ENCODE measurements at regions not wholly inside any gene's neighbourhood (a gene's known extent, or its start where the extent isn't known, plus 50 kb on each side); places are given as distances from the start of the nearest gene placed in this dataset.

- WGBS = 85% methylated on average over 15 of the region's 15 CpGs
- intact Hi-C loops (cut with DNase I) = no loop called here
These were observed 196.3 kb downstream of the IRF8 start for GRCh38 chr16:86095131-86095752.

GRCh38 chr16:86095906-86096485 lies 197.0 kb downstream of the IRF8 start:
- WGBS = 86% methylated on average over 6 of the region's 6 CpGs
- intact Hi-C loops (cut with DNase I) = no loop called here
- no peak for ATAC-seq

More at GRCh38 chr16:86095131-86095752, 196.3 kb downstream of the IRF8 start:
- H3K27ac ChIP-seq (ENCODE audit: low read length) = no peak overlapping the region
- H3K9me3 ChIP-seq (ENCODE audit: control insufficient read depth, low read length) = no peaks in the 10 kb centered on the region
- ATAC-seq = no peak
- no peak for DNase-seq
- H3K27me3 ChIP-seq (ENCODE audit: control insufficient read depth, insufficient read depth) = no peaks in the 10 kb centered on the region
- H3K4me1 ChIP-seq (ENCODE audit: control insufficient read depth, insufficient read depth, low read length) = no peaks in the 10 kb centered on the region
- H3K4me3 ChIP-seq (ENCODE audit: low read length) = no peak overlapping the region

GRCh38 chr16:86096850-86097249 lies 197.9 kb downstream of the IRF8 start:
- 86% methylated on average over 7 of the region's 7 CpGs for WGBS
- Histone ChIP-seq H3K4me3 (ENCODE audit: low read length) (no peak overlapping the region), H3K9me3 (ENCODE audit: control insufficient read depth, low read length) (no peaks in the 10 kb centered on the region), H3K4me1 (ENCODE audit: control insufficient read depth, insufficient read depth, low read length) (no peaks in the 10 kb centered on the region), H3K27me3 (ENCODE audit: control insufficient read depth, insufficient read depth) (no peaks in the 10 kb centered on the region), H3K27ac (ENCODE audit: low read length) (no peak overlapping the region)
- no peak for ATAC-seq
- intact Hi-C loops (cut with DNase I) = no loop called here
- DNase-seq = no peak

More at GRCh38 chr16:86095906-86096485, 197.0 kb downstream of the IRF8 start:
- Histone ChIP-seq H3K27me3 (ENCODE audit: control insufficient read depth, insufficient read depth) (no peaks in the 10 kb centered on the region), H3K9me3 (ENCODE audit: control insufficient read depth, low read length) (no peaks in the 10 kb centered on the region), H3K4me1 (ENCODE audit: control insufficient read depth, insufficient read depth, low read length) (no peaks in the 10 kb centered on the region), H3K4me3 (ENCODE audit: low read length) (no peak overlapping the region), H3K27ac (ENCODE audit: low read length) (no peak overlapping the region)
- DNase-seq = no peak

GRCh38 chr16:86099326-86099725 lies 200.4 kb downstream of the IRF8 start:
- no peaks in the 10 kb centered on the region for H3K4me1 ChIP-seq (ENCODE audit: control insufficient read depth, insufficient read depth, low read length)
- no peaks in the 10 kb centered on the region for H3K9me3 ChIP-seq (ENCODE audit: control insufficient read depth, low read length)
- 62% methylated on average over 10 of the region's 10 CpGs for WGBS
- no peaks in the 10 kb centered on the region for H3K27me3 ChIP-seq (ENCODE audit: control insufficient read depth, insufficient read depth)
- DNase-seq = no peak
- no peak overlapping the region for H3K27ac ChIP-seq (ENCODE audit: low read length)
- H3K4me3 ChIP-seq (ENCODE audit: low read length) = no peak overlapping the region
- ATAC-seq = no peak
- intact Hi-C loops (cut with DNase I) = no loop called here

- WGBS = 52% methylated on average over 11 of the region's 11 CpGs
- DNase-seq = no peak
- H3K9me3 ChIP-seq (ENCODE audit: control insufficient read depth, low read length) = no peaks in the 10 kb centered on the region
- intact Hi-C loops (cut with DNase I) = no loop called here
- H3K4me3 ChIP-seq (ENCODE audit: low read length) = no peak overlapping the region
- ATAC-seq = no peak
- no peak overlapping the region for H3K27ac ChIP-seq (ENCODE audit: low read length)
- no peaks in the 10 kb centered on the region for H3K27me3 ChIP-seq (ENCODE audit: control insufficient read depth, insufficient read depth)
- no peaks in the 10 kb centered on the region for H3K4me1 ChIP-seq (ENCODE audit: control insufficient read depth, insufficient read depth, low read length)
These were observed 201.5 kb downstream of the IRF8 start for GRCh38 chr16:86100205-86101136.

GRCh38 chr16:86101137-86101896 lies 202.4 kb downstream of the IRF8 start:
- no peaks in the 10 kb centered on the region for H3K27me3 ChIP-seq (ENCODE audit: control insufficient read depth, insufficient read depth)
- no peak overlapping the region for H3K27ac ChIP-seq (ENCODE audit: low read length)
- no peaks in the 10 kb centered on the region for H3K4me1 ChIP-seq (ENCODE audit: control insufficient read depth, insufficient read depth, low read length)
- DNase-seq = no peak
- no peaks in the 10 kb centered on the region for H3K9me3 ChIP-seq (ENCODE audit: control insufficient read depth, low read length)
- intact Hi-C loops (cut with DNase I) = no loop called here
- no peak overlapping the region for H3K4me3 ChIP-seq (ENCODE audit: low read length)
- no peak for ATAC-seq
- WGBS = 51% methylated on average over 20 of the region's 20 CpGs

GRCh38 chr16:86101897-86102157 lies 202.9 kb downstream of the IRF8 start:
- Histone ChIP-seq H3K9me3 (ENCODE audit: control insufficient read depth, low read length) (no peaks in the 10 kb centered on the region), H3K4me1 (ENCODE audit: control insufficient read depth, insufficient read depth, low read length) (no peaks in the 10 kb centered on the region), H3K27ac (ENCODE audit: low read length) (no peak overlapping the region), H3K27me3 (ENCODE audit: control insufficient read depth, insufficient read depth) (no peaks in the 10 kb centered on the region), H3K4me3 (ENCODE audit: low read length) (no peak overlapping the region)
- DNase-seq (no peak), ATAC-seq (no peak)
- 62% methylated on average over 8 of the region's 8 CpGs for WGBS
- intact Hi-C loops (cut with DNase I) = no loop called here

- Histone ChIP-seq H3K4me3 (ENCODE audit: low read length) (no peak overlapping the region), H3K4me1 (ENCODE audit: control insufficient read depth, insufficient read depth, low read length) (no peaks in the 10 kb centered on the region), H3K9me3 (ENCODE audit: control insufficient read depth, low read length) (no peaks in the 10 kb centered on the region), H3K27me3 (ENCODE audit: control insufficient read depth, insufficient read depth) (no peaks in the 10 kb centered on the region), H3K27ac (ENCODE audit: low read length) (no peak overlapping the region)
- ATAC-seq (no peak), DNase-seq (no peak)
- intact Hi-C loops (cut with DNase I) = no loop called here
- WGBS = 88% methylated on average over 3 of the region's 3 CpGs
These were observed 204.4 kb downstream of the IRF8 start for GRCh38 chr16:86103320-86103719.

GRCh38 chr16:86104537-86105048 lies 205.6 kb downstream of the IRF8 start:
- DNase-seq = no peak
- WGBS = 76% methylated on average over 6 of the region's 6 CpGs
- H3K27me3 ChIP-seq (ENCODE audit: control insufficient read depth, insufficient read depth) = no peaks in the 10 kb centered on the region
- no peak for ATAC-seq
- no peak overlapping the region for H3K27ac ChIP-seq (ENCODE audit: low read length)
- H3K9me3 ChIP-seq (ENCODE audit: control insufficient read depth, low read length) = no peaks in the 10 kb centered on the region
- H3K4me3 ChIP-seq (ENCODE audit: low read length) = no peak overlapping the region
- no peaks in the 10 kb centered on the region for H3K4me1 ChIP-seq (ENCODE audit: control insufficient read depth, insufficient read depth, low read length)
- intact Hi-C loops (cut with DNase I) = no loop called here

GRCh38 chr16:86107215-86107825 lies 208.4 kb downstream of the IRF8 start:
- Histone ChIP-seq H3K4me1 (ENCODE audit: control insufficient read depth, insufficient read depth, low read length) (no peaks in the 10 kb centered on the region), H3K9me3 (ENCODE audit: control insufficient read depth, low read length) (no peaks in the 10 kb centered on the region), H3K27ac (ENCODE audit: low read length) (no peak overlapping the region), H3K27me3 (ENCODE audit: control insufficient read depth, insufficient read depth) (no peaks in the 10 kb centered on the region), H3K4me3 (ENCODE audit: low read length) (no peak overlapping the region)
- intact Hi-C loops (cut with DNase I) = no loop called here
- WGBS = 38% methylated on average over 19 of the region's 19 CpGs
- DNase-seq (no peak), ATAC-seq (no peak)

Data from right cardiac atrium (tissue), 5 donors.